IMR-90 (cell line): ENCODE measurements at regions not wholly inside any gene's neighbourhood (a gene's known extent, or its start where the extent isn't known, plus 50 kb on each side); places are given as distances from the start of the nearest gene placed in this dataset.

Experiments used
- ATAC-seq: fragments of 200-7000 bp; cut with Tn5 transposase; 2 replicates; pipeline ENCODE4 v1.9.1; 2020; ENCODE audit warnings: low read depth, mild to moderate bottlenecking, moderate library complexity
- BruUV-seq: library from RNA; stranded (reverse); fragments of 400-500 nt; replicated peaks from 2 replicates; lab custom pipeline; 2021; lab: Mats Ljungman, UMichigan
- CTCF ChIA-PET: fragments of 300-600 bp; formaldehyde crosslinking; extraction: SDS; loops from one replicate; lab custom pipeline; 2021; ENCODE audit warnings: antibody characterized with exemption; lab: Yijun Ruan, JAX
- POLR2A ChIA-PET: fragments of 300-600 bp; sonication (Branson Sonifier 250); formaldehyde crosslinking; loops from one replicate; lab custom pipeline; 2022; ENCODE audit warnings: antibody characterized with exemption; ENCODE audit not compliant: unreplicated experiment; lab: Charles Lee
- DNase-seq: peaks from one replicate; pipeline ENCODE4 v3.0.0; 2013
- H2AFZ ChIP-seq: replicated peaks from 2 replicates; pipeline ENCODE3; 2013; ENCODE audit warnings: low read length, mild to moderate bottlenecking; ENCODE audit not compliant: poor library complexity
- H2AK5ac ChIP-seq: 2 replicates; pipeline ENCODE4 v1.6.1; 2013; ENCODE audit warnings: low read depth, low read length, inconsistent platforms
- H2AK9ac ChIP-seq: replicated peaks from 2 replicates; pipeline ENCODE3; 2013; ENCODE audit warnings: mild to moderate bottlenecking, low read depth, low read length, moderate library complexity; ENCODE audit not compliant: poor library complexity
- H2BK120ac ChIP-seq: 2 replicates; pipeline ENCODE4 v1.6.1; 2013; ENCODE audit warnings: low read depth, low read length, inconsistent platforms
- H2BK15ac ChIP-seq: 3 replicates; pipeline ENCODE4 v1.6.1; 2013; ENCODE audit warnings: low read depth, low read length, inconsistent platforms
- H2BK20ac ChIP-seq: 2 replicates; pipeline ENCODE4 v1.6.1; 2013; ENCODE audit warnings: low read depth, mild to moderate bottlenecking, inconsistent platforms, low read length, moderate library complexity
- H2BK5ac ChIP-seq: 2 replicates; pipeline ENCODE4 v1.6.1; 2013; ENCODE audit warnings: mild to moderate bottlenecking, low read depth, low read length, inconsistent platforms; ENCODE audit not compliant: poor library complexity, severe bottlenecking
- H3K14ac ChIP-seq: replicated peaks from 2 replicates; pipeline ENCODE4 v1.6.1; 2013; ENCODE audit warnings: low read depth, low read length, inconsistent platforms
- H3K18ac ChIP-seq: 2 replicates; pipeline ENCODE4 v1.6.1; 2013; ENCODE audit warnings: low read depth, low read length, control low read depth
- H3K23ac ChIP-seq: 2 replicates; pipeline ENCODE4 v1.6.1; 2013; ENCODE audit warnings: low read depth, low read length, inconsistent platforms
- H3K27ac ChIP-seq: 2 replicates; pipeline ENCODE4 v1.5.1; 2013; ENCODE audit warnings: mild to moderate bottlenecking, control low read depth, low read length; ENCODE audit not compliant: insufficient read depth
- H3K27me3 ChIP-seq: 2 replicates; pipeline ENCODE4 v1.6.1; 2013; ENCODE audit warnings: low read length; ENCODE audit not compliant: control insufficient read depth, insufficient read depth
- H3K36me3 ChIP-seq: 2 replicates; pipeline ENCODE4 v1.6.1; 2013; ENCODE audit warnings: low read length, mixed read lengths; ENCODE audit not compliant: control insufficient read depth, insufficient read depth
- H3K4ac ChIP-seq: 2 replicates; pipeline ENCODE4 v1.6.1; 2013; ENCODE audit warnings: low read depth, low read length, inconsistent platforms
- H3K4me1 ChIP-seq: 2 replicates; pipeline ENCODE4 v1.6.1; 2013; ENCODE audit warnings: low read length, mixed read lengths; ENCODE audit not compliant: control insufficient read depth, insufficient read depth
- H3K4me2 ChIP-seq: 2 replicates; pipeline ENCODE4 v1.6.1; 2013; ENCODE audit warnings: low read depth, mild to moderate bottlenecking, control low read depth, low read length, moderate library complexity
- H3K4me3 ChIP-seq: 2 replicates; pipeline ENCODE4 v1.5.1; 2013; ENCODE audit warnings: low read depth, mild to moderate bottlenecking, control low read depth, low read length, moderate library complexity; ENCODE audit not compliant: insufficient read depth
- H3K56ac ChIP-seq: 2 replicates; pipeline ENCODE4 v1.6.1; 2013; ENCODE audit warnings: low read length, inconsistent platforms; ENCODE audit not compliant: insufficient read depth; ENCODE audit errors: extremely low read depth
- H3K79me1 ChIP-seq, 2 experiments: 2 replicates each; pipeline ENCODE4 v1.6.1; 2013; ENCODE audit warnings: low read length in 2 of 2, inconsistent platforms in 1 of 2, low read depth in 1 of 2
- H3K9ac ChIP-seq: 2 replicates; pipeline ENCODE4 v1.6.1; 2013; ENCODE audit warnings: low read depth, low read length, control low read depth
- H3K9me1 ChIP-seq: 2 replicates; pipeline ENCODE4 v1.6.1; 2013; ENCODE audit warnings: low read length, inconsistent platforms; ENCODE audit not compliant: insufficient read depth
- H3K9me3 ChIP-seq: 2 replicates; pipeline ENCODE4 v1.6.1; 2013; ENCODE audit warnings: low read length; ENCODE audit not compliant: control insufficient read depth, insufficient read depth
- H4K20me1 ChIP-seq: 2 replicates; pipeline ENCODE4 v1.6.1; 2013; ENCODE audit warnings: low read length, inconsistent platforms; ENCODE audit not compliant: insufficient read depth
- H4K5ac ChIP-seq: 2 replicates; pipeline ENCODE4 v1.6.1; 2013; ENCODE audit warnings: mild to moderate bottlenecking, low read depth, low read length, control low read depth
- H4K8ac ChIP-seq, 2 experiments: 2 replicates each; pipeline ENCODE4 v1.6.1; 2013; ENCODE audit warnings: low read depth in 2 of 2, low read length in 2 of 2, control low read depth in 1 of 2, inconsistent platforms in 1 of 2
- H4K91ac ChIP-seq: 2 replicates; pipeline ENCODE4 v1.6.1; 2013; ENCODE audit warnings: low read depth, low read length, inconsistent platforms; ENCODE audit not compliant: insufficient read depth
- BHLHE40 ChIP-seq: fragments of 150-350 bp; IDR thresholded peaks from 2 replicates; pipeline ENCODE4 v1.6.1; 2016; ENCODE audit warnings: mild to moderate bottlenecking, low read depth, low read length
- CEBPB ChIP-seq: IDR thresholded peaks from 2 replicates; pipeline ENCODE4 v1.6.1; 2012; ENCODE audit warnings: low read depth, low read length, improper control_type of control experiment
- CHD1 ChIP-seq: IDR thresholded peaks from 2 replicates; pipeline ENCODE4 v1.6.1; 2012; ENCODE audit warnings: low read depth, low read length, improper control_type of control experiment
- FOS ChIP-seq: fragments of 150-350 bp; IDR thresholded peaks from 2 replicates; pipeline ENCODE4 v1.6.1; 2016; ENCODE audit warnings: low read depth, low read length
- MAFK ChIP-seq: IDR thresholded peaks from 2 replicates; pipeline ENCODE4 v1.6.1; 2012; ENCODE audit warnings: low read depth, low read length, improper control_type of control experiment
- MAZ ChIP-seq: IDR thresholded peaks from 2 replicates; pipeline ENCODE4 v1.6.1; 2012; ENCODE audit warnings: low read depth, mild to moderate bottlenecking, low read length, improper control_type of control experiment, moderate library complexity, borderline replicate concordance
- MXI1 ChIP-seq: IDR thresholded peaks from 2 replicates; pipeline ENCODE4 v1.6.1; 2012; ENCODE audit warnings: low read depth, mild to moderate bottlenecking, low read length, moderate library complexity, borderline replicate concordance
- NFE2L2 ChIP-seq: fragments of 150-350 bp; IDR thresholded peaks from 2 replicates; pipeline ENCODE4 v1.6.1; 2016; ENCODE audit warnings: low read depth, mild to moderate bottlenecking, low read length
- POLR2A ChIP-seq: IDR thresholded peaks from 2 replicates; pipeline ENCODE4 v1.6.1; 2012; ENCODE audit warnings: mild to moderate bottlenecking, low read depth, low read length
- RAD21 ChIP-seq: IDR thresholded peaks from 2 replicates; pipeline ENCODE4 v1.6.1; 2012; ENCODE audit warnings: low read length, improper control_type of control experiment
- RCOR1 ChIP-seq: IDR thresholded peaks from 2 replicates; pipeline ENCODE4 v1.6.1; 2012; ENCODE audit warnings: mild to moderate bottlenecking, low read length, improper control_type of control experiment; ENCODE audit not compliant: insufficient replicate concordance
- RFX5 ChIP-seq: IDR thresholded peaks from 2 replicates; pipeline ENCODE4 v1.8.0; 2012; ENCODE audit warnings: low read depth, mild to moderate bottlenecking, low read length, moderate library complexity
- SMC3 ChIP-seq: fragments of 150-350 bp; IDR thresholded peaks from 2 replicates; pipeline ENCODE4 v1.6.1; 2016; ENCODE audit warnings: low read depth, mild to moderate bottlenecking, antibody characterized with exemption, low read length, moderate library complexity
- WGBS, 2 experiments: methylation state at CpG; one replicate each; pipeline versions ENCODE4 v1.1.5 to v1.1.7; 2013; ENCODE audit warnings: missing lambda C conversion rate in 2 of 2; ENCODE audit not compliant: insufficient read length in 1 of 2; ENCODE audit errors: extremely low coverage in 2 of 2; 5-methylcytosine and 5-hydroxymethylcytosine counted together
- dilution Hi-C: fragments of 300-500 bp; cut with HindIII; formaldehyde crosslinking; loops from one replicate; pipeline ENCODE4 v1.14.3; 2018; ENCODE audit warnings: low sequenced_read_pairs; ENCODE audit not compliant: unreplicated experiment
- in situ Hi-C: fragments of 300-500 bp; cut with MboI; formaldehyde crosslinking; loops from 3 replicates; pipeline ENCODE4 v1.14.3; 2019; ENCODE audit warnings: low sequenced_read_pairs, inconsistent platforms, mixed read lengths
- intact Hi-C: fragments of 100-400 bp; cut with micrococcal nuclease; formaldehyde crosslinking; loops from 2 replicates; pipeline ENCODE4 v1.10.0; 2022
- TF ChIP-seq, protein P1 (sequence below): fragments of 150-350 bp; IDR thresholded peaks from 2 replicates; pipeline ENCODE4 v1.6.1; 2017; ENCODE audit warnings: mild to moderate bottlenecking, antibody characterized with exemption, low read length, low read depth
- TF ChIP-seq, protein P2 (sequence below): conservative IDR thresholded peaks from 2 replicates; pipeline ENCODE4 v1.5.1; 2012; ENCODE audit warnings: mild to moderate bottlenecking, low read depth, low read length, improper control_type of control experiment
- TF ChIP-seq, protein P3 (sequence below): fragments of 150-350 bp; IDR thresholded peaks from 2 replicates; pipeline ENCODE4 v1.6.1; 2016; ENCODE audit warnings: low read depth, mild to moderate bottlenecking, low read length, moderate library complexity, borderline replicate concordance

DNA sequence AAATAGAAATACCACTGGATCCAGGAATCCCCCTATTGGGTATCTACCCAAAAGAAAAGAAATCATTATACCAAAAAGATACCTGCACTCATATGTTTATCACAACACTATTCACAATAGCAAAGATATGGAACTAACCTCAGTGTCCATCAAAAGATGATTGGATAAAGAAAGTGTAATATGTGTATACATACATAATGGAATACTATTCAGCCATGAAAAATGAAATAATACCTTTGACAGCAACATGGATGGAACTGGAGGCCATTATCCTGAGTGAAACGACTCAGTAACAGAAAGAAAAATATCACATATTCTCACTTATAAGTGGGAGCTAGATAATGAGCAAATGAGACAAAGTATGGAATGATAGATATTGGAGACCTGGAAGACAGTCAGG lies 74.2 kb upstream of the TLR3 start:
- H3K79me1 ChIP-seq = no peaks in the 10 kb centered on the region
- H3K56ac ChIP-seq = no peak overlapping the region
- H3K18ac ChIP-seq = no peak overlapping the region
- no peak overlapping the region for H3K9ac ChIP-seq
- no peak overlapping the region for H3K4me2 ChIP-seq
- no peak overlapping the region for H3K23ac ChIP-seq
- no peaks in the 10 kb centered on the region for H4K20me1 ChIP-seq
- in situ Hi-C loops (no loop called here), intact Hi-C loops (no loop called here), dilution Hi-C loops (no loop called here)
- peaks cover 5% of the 10 kb centered on the region; the same call in 1 of the 2 replicates for H3K27me3 ChIP-seq
- H3K27ac ChIP-seq = no peak overlapping the region
- no peak overlapping the region for H2AK9ac ChIP-seq
- DNase-seq (no peak), ATAC-seq (no peak)
- no peak overlapping the region for H3K14ac ChIP-seq
- ChIA-PET CTCF (no interaction called here), POLR2A (no interaction called here)
- H3K4ac ChIP-seq = no peak overlapping the region
- no peak overlapping the region for H2BK15ac ChIP-seq
- no TSS peak for BruUV-seq
- no peaks in the 10 kb centered on the region for H3K36me3 ChIP-seq
- H4K5ac ChIP-seq = no peak overlapping the region
- no peak overlapping the region for H2AFZ ChIP-seq
- TF ChIP-seq CEBPB = no peak
- no peak for TF ChIP-seq FOS
- TF ChIP-seq CHD1 = no peak
- TF ChIP-seq BHLHE40 = no peak
- TF ChIP-seq SMC3 = no peak
- TF ChIP-seq RAD21 = no peak
- TF ChIP-seq, protein P1, sequence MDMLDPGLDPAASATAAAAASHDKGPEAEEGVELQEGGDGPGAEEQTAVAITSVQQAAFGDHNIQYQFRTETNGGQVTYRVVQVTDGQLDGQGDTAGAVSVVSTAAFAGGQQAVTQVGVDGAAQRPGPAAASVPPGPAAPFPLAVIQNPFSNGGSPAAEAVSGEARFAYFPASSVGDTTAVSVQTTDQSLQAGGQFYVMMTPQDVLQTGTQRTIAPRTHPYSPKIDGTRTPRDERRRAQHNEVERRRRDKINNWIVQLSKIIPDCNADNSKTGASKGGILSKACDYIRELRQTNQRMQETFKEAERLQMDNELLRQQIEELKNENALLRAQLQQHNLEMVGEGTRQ = no peak
- TF ChIP-seq RFX5 = no peak
- TF ChIP-seq MXI1 = no peak
- TF ChIP-seq, protein P2, sequence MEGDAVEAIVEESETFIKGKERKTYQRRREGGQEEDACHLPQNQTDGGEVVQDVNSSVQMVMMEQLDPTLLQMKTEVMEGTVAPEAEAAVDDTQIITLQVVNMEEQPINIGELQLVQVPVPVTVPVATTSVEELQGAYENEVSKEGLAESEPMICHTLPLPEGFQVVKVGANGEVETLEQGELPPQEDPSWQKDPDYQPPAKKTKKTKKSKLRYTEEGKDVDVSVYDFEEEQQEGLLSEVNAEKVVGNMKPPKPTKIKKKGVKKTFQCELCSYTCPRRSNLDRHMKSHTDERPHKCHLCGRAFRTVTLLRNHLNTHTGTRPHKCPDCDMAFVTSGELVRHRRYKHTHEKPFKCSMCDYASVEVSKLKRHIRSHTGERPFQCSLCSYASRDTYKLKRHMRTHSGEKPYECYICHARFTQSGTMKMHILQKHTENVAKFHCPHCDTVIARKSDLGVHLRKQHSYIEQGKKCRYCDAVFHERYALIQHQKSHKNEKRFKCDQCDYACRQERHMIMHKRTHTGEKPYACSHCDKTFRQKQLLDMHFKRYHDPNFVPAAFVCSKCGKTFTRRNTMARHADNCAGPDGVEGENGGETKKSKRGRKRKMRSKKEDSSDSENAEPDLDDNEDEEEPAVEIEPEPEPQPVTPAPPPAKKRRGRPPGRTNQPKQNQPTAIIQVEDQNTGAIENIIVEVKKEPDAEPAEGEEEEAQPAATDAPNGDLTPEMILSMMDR = no peak
- no peak for TF ChIP-seq NFE2L2
- no peak for TF ChIP-seq RCOR1
- no peak for TF ChIP-seq MAZ
- TF ChIP-seq, protein P3, sequence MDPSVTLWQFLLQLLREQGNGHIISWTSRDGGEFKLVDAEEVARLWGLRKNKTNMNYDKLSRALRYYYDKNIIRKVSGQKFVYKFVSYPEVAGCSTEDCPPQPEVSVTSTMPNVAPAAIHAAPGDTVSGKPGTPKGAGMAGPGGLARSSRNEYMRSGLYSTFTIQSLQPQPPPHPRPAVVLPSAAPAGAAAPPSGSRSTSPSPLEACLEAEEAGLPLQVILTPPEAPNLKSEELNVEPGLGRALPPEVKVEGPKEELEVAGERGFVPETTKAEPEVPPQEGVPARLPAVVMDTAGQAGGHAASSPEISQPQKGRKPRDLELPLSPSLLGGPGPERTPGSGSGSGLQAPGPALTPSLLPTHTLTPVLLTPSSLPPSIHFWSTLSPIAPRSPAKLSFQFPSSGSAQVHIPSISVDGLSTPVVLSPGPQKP = no peak
- no peak for TF ChIP-seq MAFK
- no peak for TF ChIP-seq POLR2A
- no peak overlapping the region for H3K4me3 ChIP-seq
- H3K9me3 ChIP-seq = no peaks in the 10 kb centered on the region
- no CpG with 5 or more reads among the region's 1 CpG for WGBS, 2 experiments
- no peak overlapping the region for H2BK5ac ChIP-seq
- no peak overlapping the region for H2BK20ac ChIP-seq
- H2AK5ac ChIP-seq = no peak overlapping the region
- H3K9me1 ChIP-seq = no peaks in the 10 kb centered on the region
- no peaks in the 10 kb centered on the region for H3K4me1 ChIP-seq
- no peak overlapping the region for H2BK120ac ChIP-seq
- H4K91ac ChIP-seq = no peak overlapping the region
- H4K8ac ChIP-seq = no peak overlapping the region
